ENCODE measurements at regions not wholly inside any gene's neighbourhood (a gene's known extent, or its start where the extent isn't known, plus 50 kb on each side); places are given as distances from the start of the nearest gene placed in this dataset.
"Not testable (repeated sequence)": the region's sequence is repeated elsewhere in the genome, so short reads cannot be mapped to it uniquely, and the experiment has no call there.

DNA sequence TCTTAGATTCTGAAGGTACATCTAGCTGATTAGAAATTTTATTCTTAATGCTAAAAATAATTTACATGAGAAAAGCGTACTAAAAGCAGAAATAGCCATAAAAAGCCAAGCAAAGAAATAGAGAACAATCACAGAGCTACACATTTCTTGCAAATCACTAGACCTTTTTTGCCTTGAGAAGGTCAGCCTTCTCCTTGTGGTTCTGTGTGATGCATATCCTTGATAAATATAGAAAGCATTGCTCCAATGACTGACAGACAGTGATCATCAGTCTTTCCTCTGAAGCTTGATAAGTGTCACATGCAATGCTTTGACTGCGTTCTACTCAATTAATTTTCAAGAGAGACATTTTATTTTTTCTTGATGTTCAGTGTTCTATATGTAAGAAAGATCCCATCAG lies 226.9 kb downstream of the CEMIP2 start:
- Histone ChIP-seq H3K27ac (ENCODE audit: low read length) (no peak overlapping the region), H3K4me1 (ENCODE audit: control insufficient read depth in 1 of 2, insufficient read depth in 2 of 2, low read length in 2 of 2) (no peaks in the 10 kb centered on the region), H3K9me3 (ENCODE audit: control insufficient read depth in 1 of 2, low read length in 2 of 2) (no peaks in the 10 kb centered on the region), H3K36me3 (ENCODE audit: control insufficient read depth in 1 of 2, insufficient read depth in 2 of 2, low read length in 2 of 2) (no peaks in the 10 kb centered on the region), H3K27me3 (ENCODE audit: low read depth, low read length) (no peaks in the 10 kb centered on the region), H3K4me3 (ENCODE audit: low read depth in 1 of 2, low read length in 2 of 2) (no peak overlapping the region)

DNA sequence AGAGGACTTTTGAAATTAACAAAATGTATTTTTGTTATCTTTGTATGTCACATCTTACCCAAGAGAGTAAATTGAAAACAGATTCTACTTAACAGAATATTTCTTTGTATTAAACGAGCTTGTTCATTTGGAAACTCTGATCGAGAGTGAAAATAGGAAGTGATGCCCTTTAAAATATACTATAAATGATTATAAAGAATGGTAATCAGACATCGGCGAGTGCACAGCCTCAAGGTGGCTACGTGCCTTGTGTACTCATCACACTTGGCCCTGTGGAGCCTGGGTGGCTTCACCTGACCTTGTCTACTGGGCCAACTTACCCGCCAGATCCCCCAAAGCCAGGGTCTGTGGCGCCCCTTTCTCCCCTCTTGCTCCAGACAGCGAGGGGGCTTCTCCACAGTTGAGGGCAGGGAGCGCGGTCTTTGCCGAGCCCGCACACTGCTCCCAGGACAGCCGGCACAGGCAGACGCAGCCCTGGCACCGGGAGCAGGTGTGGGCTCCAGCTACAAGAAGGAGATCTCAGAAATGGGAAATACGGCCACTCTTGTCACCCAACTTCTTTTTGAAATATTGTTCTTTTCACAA lies 243.2 kb downstream of the CEMIP2 start:
- no peak overlapping the region for H3K27ac ChIP-seq (ENCODE audit: low read length)
- no peaks in the 10 kb centered on the region for H3K9me3 ChIP-seq (ENCODE audit: control insufficient read depth in 1 of 2, low read length in 2 of 2)
- H3K4me1 ChIP-seq (ENCODE audit: control insufficient read depth in 1 of 2, insufficient read depth in 2 of 2, low read length in 2 of 2) = no peaks in the 10 kb centered on the region
- H3K36me3 ChIP-seq (ENCODE audit: control insufficient read depth in 1 of 2, insufficient read depth in 2 of 2, low read length in 2 of 2) = no peaks in the 10 kb centered on the region
- H3K4me3 ChIP-seq (ENCODE audit: low read depth in 1 of 2, low read length in 2 of 2) = no peak overlapping the region
- H3K27me3 ChIP-seq (ENCODE audit: low read depth, low read length) = no peaks in the 10 kb centered on the region

DNA sequence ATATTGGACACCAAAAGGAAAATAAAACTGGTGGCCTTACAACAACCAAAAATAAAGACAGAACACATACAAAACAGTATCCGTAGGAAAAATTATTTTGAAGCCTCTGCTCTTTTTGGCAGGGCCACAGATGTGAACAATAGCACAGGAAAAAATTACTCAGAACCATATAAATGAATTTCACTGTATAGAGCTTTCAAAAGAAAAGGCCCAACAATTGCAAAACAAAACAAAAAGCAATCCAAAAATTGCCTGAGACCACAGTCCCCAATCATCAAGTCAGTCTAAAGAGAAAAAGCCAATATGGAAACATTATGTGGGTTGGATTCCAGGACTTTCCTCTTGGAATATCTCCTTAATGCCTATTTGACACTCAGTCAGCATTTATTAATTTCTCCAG lies 243.8 kb downstream of the CEMIP2 start:
- H3K27ac ChIP-seq (ENCODE audit: low read length) = no peak overlapping the region
- H3K9me3 ChIP-seq (ENCODE audit: control insufficient read depth in 1 of 2, low read length in 2 of 2) = no peaks in the 10 kb centered on the region

DNA sequence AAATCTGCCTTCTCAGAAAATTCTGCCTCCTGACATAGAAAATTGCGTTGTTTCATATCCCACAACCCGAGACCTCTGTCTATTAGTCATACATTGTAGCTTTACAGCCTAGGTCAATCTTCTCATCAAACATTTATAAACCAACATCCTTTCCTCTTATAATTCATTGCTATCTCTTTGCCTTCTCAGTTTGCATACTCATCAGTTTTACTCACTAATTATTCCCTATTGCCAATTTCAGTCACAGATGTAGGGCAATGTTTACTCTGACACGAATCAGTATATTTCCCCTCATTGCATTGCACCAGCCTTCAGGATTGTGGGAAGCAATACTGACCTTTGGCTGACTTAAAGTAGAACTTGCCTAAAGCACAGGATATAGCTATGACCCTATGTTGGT lies 247.2 kb downstream of the CEMIP2 start:
- Histone ChIP-seq H3K36me3 (ENCODE audit: control insufficient read depth in 1 of 2, insufficient read depth in 2 of 2, low read length in 2 of 2) (no peaks in the 10 kb centered on the region), H3K4me1 (ENCODE audit: control insufficient read depth in 1 of 2, insufficient read depth in 2 of 2, low read length in 2 of 2) (no peaks in the 10 kb centered on the region), H3K27ac (ENCODE audit: low read length) (no peak overlapping the region), H3K9me3 (ENCODE audit: control insufficient read depth in 1 of 2, low read length in 2 of 2) (no peaks in the 10 kb centered on the region), H3K4me3 (ENCODE audit: low read depth in 1 of 2, low read length in 2 of 2) (no peak overlapping the region), H3K27me3 (ENCODE audit: low read depth, low read length) (no peaks in the 10 kb centered on the region)

More for the DNA sequence above, 243.8 kb downstream of the CEMIP2 start:
- Histone ChIP-seq H3K36me3 (ENCODE audit: control insufficient read depth in 1 of 2, insufficient read depth in 2 of 2, low read length in 2 of 2) (no peaks in the 10 kb centered on the region), H3K4me3 (ENCODE audit: low read depth in 1 of 2, low read length in 2 of 2) (no peak overlapping the region), H3K27me3 (ENCODE audit: low read depth, low read length) (no peaks in the 10 kb centered on the region), H3K4me1 (ENCODE audit: control insufficient read depth in 1 of 2, insufficient read depth in 2 of 2, low read length in 2 of 2) (no peaks in the 10 kb centered on the region)

DNA sequence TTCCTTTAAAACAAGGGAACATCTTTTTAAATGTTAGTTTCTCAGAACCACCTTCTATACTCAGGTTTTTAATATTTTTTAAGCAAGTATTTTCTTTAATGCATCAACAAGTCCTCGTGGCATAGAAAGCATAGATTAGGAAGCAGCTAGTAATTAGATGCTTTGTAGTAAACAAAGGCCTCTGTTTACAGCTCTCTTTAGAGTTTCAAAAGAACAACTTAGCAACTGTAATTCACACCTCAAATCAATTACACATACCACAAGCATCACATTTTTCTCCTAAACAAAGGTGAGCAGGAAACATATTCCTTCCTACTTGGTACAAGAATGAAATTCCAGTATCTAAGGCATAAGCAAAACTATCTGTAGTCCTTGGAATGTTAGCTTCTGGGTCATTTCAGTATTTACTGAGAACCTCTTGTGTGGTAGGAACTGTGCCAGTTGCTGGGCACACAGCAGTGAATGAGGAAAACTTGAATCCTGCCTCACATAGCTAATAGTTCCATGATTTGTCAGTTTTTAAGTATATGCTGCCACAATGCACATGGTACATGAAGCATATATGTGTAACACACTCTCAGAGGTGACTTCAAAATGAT lies 249.1 kb downstream of the CEMIP2 start:
- H3K4me1 ChIP-seq (ENCODE audit: control insufficient read depth in 1 of 2, insufficient read depth in 2 of 2, low read length in 2 of 2) = no peaks in the 10 kb centered on the region
- no peak overlapping the region for H3K27ac ChIP-seq (ENCODE audit: low read length)
- H3K4me3 ChIP-seq (ENCODE audit: low read depth in 1 of 2, low read length in 2 of 2) = no peak overlapping the region
- no peaks in the 10 kb centered on the region for H3K9me3 ChIP-seq (ENCODE audit: control insufficient read depth in 1 of 2, low read length in 2 of 2)
- H3K36me3 ChIP-seq (ENCODE audit: control insufficient read depth in 1 of 2, insufficient read depth in 2 of 2, low read length in 2 of 2) = no peaks in the 10 kb centered on the region
- H3K27me3 ChIP-seq (ENCODE audit: low read depth, low read length) = no peaks in the 10 kb centered on the region

DNA sequence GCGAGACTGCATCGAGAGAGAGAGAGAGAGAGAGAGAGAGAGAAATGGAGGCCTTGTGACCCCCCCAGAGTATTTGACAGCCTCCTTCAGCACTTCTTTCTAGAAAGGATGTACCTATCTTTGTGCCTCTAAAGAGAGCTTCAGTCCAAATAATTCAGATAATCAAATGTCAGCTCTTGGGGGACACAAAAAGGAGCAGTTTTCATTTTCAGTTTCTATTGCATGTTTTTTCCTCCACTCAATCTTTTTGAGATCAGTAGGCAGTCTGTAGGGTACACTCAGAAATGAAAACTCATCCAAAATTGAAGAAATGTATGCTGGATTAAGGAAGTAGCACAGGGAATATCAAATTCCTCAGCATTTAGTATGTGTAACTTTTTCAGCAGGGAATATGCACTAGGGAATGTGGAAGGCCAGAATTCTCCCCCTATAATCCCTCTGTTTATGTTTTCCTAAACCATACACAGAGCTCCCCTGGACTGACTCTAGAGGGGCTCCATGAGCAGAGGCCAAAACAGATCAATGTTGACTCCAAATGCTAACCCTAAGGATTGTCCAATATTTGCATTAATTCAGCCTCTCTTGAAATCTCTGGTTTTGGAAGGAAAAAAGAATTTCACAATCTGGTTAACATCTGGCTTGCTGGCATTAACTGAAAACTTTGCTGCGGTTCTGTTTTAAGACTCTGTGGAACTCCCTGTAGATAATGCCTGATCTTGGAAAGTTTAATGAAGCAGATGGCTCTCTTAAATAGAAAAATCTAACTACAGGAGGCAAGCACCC lies 250.1 kb downstream of the CEMIP2 start:
- H3K4me3 ChIP-seq (ENCODE audit: low read depth in 1 of 2, low read length in 2 of 2) = no peak overlapping the region
- H3K9me3 ChIP-seq (ENCODE audit: control insufficient read depth in 1 of 2, low read length in 2 of 2) = no peaks in the 10 kb centered on the region
- no peak overlapping the region for H3K27ac ChIP-seq (ENCODE audit: low read length)
- H3K27me3 ChIP-seq (ENCODE audit: low read depth, low read length) = no peaks in the 10 kb centered on the region
- no peaks in the 10 kb centered on the region for H3K4me1 ChIP-seq (ENCODE audit: control insufficient read depth in 1 of 2, insufficient read depth in 2 of 2, low read length in 2 of 2)
- no peaks in the 10 kb centered on the region for H3K36me3 ChIP-seq (ENCODE audit: control insufficient read depth in 1 of 2, insufficient read depth in 2 of 2, low read length in 2 of 2)

DNA sequence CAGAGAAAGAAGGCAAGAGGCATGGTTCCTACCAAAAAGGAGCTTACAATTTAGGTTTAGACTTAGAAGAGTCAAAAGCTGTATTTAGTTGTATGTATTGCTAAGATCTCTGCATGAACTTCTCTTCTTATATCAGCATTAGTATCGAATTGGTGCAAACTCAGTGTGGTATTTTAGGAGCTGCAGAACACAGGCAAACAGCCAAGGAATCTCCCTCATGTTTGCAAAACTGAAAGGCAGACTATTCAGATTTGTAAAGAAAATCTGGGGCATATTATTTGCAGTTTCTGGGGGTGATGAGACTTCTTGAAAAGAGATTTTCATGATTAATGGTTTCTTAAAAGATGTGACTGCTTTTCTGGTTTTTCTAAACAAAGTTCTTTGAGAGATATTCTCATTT lies 252.7 kb downstream of the CEMIP2 start:
- Histone ChIP-seq H3K36me3 (ENCODE audit: control insufficient read depth in 1 of 2, insufficient read depth in 2 of 2, low read length in 2 of 2) (no peaks in the 10 kb centered on the region), H3K4me1 (ENCODE audit: control insufficient read depth in 1 of 2, insufficient read depth in 2 of 2, low read length in 2 of 2) (no peaks in the 10 kb centered on the region), H3K9me3 (ENCODE audit: control insufficient read depth in 1 of 2, low read length in 2 of 2) (no peaks in the 10 kb centered on the region), H3K27me3 (ENCODE audit: low read depth, low read length) (no peaks in the 10 kb centered on the region), H3K4me3 (ENCODE audit: low read depth in 1 of 2, low read length in 2 of 2) (no peak overlapping the region), H3K27ac (ENCODE audit: low read length) (no peak overlapping the region)

DNA sequence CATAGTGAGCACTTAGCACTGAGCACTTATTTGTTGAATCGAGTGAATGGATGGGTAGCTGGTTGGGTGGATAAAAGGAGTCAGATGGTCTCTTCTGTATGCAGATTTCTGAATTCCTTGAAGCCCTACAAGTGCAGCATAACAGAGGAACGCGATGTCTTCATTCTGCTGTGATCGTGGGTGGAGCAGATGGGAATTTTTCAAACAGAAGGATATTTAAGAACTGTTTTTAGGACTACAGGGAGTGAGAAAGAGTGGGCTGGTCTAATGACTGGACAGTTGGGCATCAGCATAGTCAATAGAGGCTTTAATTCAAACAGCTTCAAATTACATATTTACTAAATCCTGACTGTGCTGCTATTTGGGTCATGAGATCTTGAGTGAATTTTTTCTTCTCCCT lies 253.2 kb downstream of the CEMIP2 start:
- no peak overlapping the region for H3K4me3 ChIP-seq (ENCODE audit: low read depth in 1 of 2, low read length in 2 of 2)
- no peaks in the 10 kb centered on the region for H3K4me1 ChIP-seq (ENCODE audit: control insufficient read depth in 1 of 2, insufficient read depth in 2 of 2, low read length in 2 of 2)
- H3K27me3 ChIP-seq (ENCODE audit: low read depth, low read length) = no peaks in the 10 kb centered on the region
- H3K9me3 ChIP-seq (ENCODE audit: control insufficient read depth in 1 of 2, low read length in 2 of 2) = no peaks in the 10 kb centered on the region
- H3K36me3 ChIP-seq (ENCODE audit: control insufficient read depth in 1 of 2, insufficient read depth in 2 of 2, low read length in 2 of 2) = no peaks in the 10 kb centered on the region
- no peak overlapping the region for H3K27ac ChIP-seq (ENCODE audit: low read length)

DNA sequence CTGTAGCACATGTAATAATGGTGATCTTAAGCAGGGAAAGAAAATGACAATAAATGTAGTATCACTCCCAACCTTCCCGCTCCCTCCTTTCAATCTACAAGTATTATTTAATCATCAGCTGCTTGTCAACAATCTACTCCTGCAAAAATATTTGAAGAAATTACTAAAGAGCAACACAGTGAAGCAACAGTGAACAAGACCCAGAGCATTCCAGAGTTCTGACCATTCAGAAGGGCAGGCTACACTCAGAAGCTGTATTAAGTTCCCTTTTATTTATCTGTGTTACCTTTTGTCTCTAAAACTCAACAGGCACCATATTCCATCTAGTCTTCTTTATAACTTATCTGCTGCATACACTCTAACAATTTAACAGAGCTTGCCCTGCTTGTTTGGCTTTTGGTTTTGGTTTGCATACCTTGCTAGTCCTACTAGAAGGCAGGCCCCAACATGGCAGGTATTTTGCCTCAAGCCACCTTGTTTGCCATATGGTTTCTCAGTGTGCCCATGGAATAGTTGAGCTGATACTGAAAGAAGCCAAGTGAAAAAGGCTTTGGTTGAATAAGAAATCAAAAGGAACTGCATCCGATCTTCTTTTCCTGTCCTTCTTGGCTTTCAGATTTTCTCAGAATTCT lies 253.9 kb downstream of the CEMIP2 start:
- no peaks in the 10 kb centered on the region for H3K9me3 ChIP-seq (ENCODE audit: control insufficient read depth in 1 of 2, low read length in 2 of 2)
- H3K36me3 ChIP-seq (ENCODE audit: control insufficient read depth in 1 of 2, insufficient read depth in 2 of 2, low read length in 2 of 2) = no peaks in the 10 kb centered on the region
- H3K4me3 ChIP-seq (ENCODE audit: low read depth in 1 of 2, low read length in 2 of 2) = no peak overlapping the region
- no peak overlapping the region for H3K27ac ChIP-seq (ENCODE audit: low read length)
- H3K4me1 ChIP-seq (ENCODE audit: control insufficient read depth in 1 of 2, insufficient read depth in 2 of 2, low read length in 2 of 2) = no peaks in the 10 kb centered on the region
- no peaks in the 10 kb centered on the region for H3K27me3 ChIP-seq (ENCODE audit: low read depth, low read length)

DNA sequence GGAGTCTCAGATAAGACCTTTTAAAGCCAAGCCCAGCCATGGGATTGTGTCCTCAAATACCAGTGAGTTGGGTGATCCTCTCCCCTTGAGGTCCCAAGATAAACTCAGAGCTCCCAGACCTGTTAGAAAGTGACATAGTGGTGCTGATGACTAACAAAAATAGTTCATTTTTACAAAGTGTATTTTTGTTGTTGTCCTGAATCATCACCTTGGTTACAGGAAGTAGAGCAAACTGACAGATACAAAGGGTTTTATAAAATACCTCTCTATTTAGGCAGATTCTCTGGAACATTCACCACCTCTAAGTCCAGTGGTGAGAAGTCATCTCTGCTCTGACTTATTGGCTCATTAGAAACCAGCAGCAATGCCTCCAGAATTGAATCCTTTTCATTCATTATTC lies 259.3 kb downstream of the CEMIP2 start:
- H3K4me1 ChIP-seq (ENCODE audit: control insufficient read depth in 1 of 2, insufficient read depth in 2 of 2, low read length in 2 of 2) = no peaks in the 10 kb centered on the region
- no peak overlapping the region for H3K4me3 ChIP-seq (ENCODE audit: low read depth in 1 of 2, low read length in 2 of 2)
- no peaks in the 10 kb centered on the region for H3K27me3 ChIP-seq (ENCODE audit: low read depth, low read length)
- no peak overlapping the region for H3K27ac ChIP-seq (ENCODE audit: low read length)
- no peaks in the 10 kb centered on the region for H3K36me3 ChIP-seq (ENCODE audit: control insufficient read depth in 1 of 2, insufficient read depth in 2 of 2, low read length in 2 of 2)
- H3K9me3 ChIP-seq (ENCODE audit: control insufficient read depth in 1 of 2, low read length in 2 of 2) = no peaks in the 10 kb centered on the region

DNA sequence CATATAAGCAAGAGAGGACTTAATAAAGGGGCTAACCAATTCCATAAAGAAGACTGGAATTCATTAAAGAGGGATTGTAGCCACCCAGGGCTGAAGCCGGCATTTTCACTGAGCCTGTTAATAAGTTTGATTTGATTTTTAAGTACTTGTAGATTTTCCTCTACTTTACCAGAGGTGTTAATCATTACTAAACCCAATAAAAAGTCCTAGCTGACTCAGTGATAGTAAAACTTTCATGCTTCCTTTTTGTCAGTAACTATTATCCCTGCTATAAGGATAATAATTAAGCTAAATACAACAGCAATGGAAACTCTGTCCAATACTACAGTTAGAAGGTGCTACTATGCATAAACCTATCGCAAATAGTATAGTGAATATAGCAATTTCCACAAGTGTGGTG lies 260.2 kb downstream of the CEMIP2 start:
- H3K9me3 ChIP-seq (ENCODE audit: control insufficient read depth in 1 of 2, low read length in 2 of 2); H3K27me3 ChIP-seq (ENCODE audit: low read depth, low read length); H3K4me1 ChIP-seq (ENCODE audit: control insufficient read depth in 1 of 2, insufficient read depth in 2 of 2, low read length in 2 of 2); H3K36me3 ChIP-seq (ENCODE audit: control insufficient read depth in 1 of 2, insufficient read depth in 2 of 2, low read length in 2 of 2); H3K27ac ChIP-seq (ENCODE audit: low read length); H3K4me3 ChIP-seq (ENCODE audit: low read depth in 1 of 2, low read length in 2 of 2): not testable (repeated sequence)

Data from muscle layer of duodenum (tissue), 2 donors.